HG03108 (cell line): ENCODE measurements at regions not wholly inside any gene's neighbourhood (a gene's known extent, or its start where the extent isn't known, plus 50 kb on each side); places are given as distances from the start of the nearest gene placed in this dataset.
"Not testable (repeated sequence)": the region's sequence is repeated elsewhere in the genome, so short reads cannot be mapped to it uniquely, and the experiment has no call there.

ENCODE experiments used
- ATAC-seq: cut with Tn5 transposase; IDR thresholded peaks from one replicate; pipeline ENCODE4 v1.9.1; 2021; ENCODE audit warnings: moderate library complexity; ENCODE audit not compliant: unreplicated experiment

- ATAC-seq: no peak
Observed at GRCh38 chr10:121357401-121357800, 240.8 kb downstream of the FGFR2 start.

DNA sequence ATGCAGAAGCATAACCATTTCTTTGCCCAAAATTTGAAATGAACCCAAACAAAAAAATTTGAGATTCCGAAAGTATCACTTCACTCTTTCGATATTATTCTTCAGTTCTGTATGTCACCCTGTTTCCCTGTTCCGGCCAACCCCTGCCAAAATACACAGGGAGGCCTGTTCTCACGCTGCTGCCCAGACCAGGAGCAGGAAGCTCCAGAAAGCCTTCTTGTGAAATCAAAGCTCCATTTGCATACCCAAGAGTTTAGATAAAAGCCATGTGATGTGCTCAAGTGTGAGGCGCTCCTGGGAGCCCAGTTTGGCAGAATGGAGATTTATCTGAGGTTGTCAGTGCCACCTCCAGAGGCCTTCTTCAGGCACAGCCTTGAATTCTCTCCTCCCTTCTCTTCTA is 236.2 kb downstream of the FGFR2 start:
- no peak for ATAC-seq

- ATAC-seq: no peak
Observed at GRCh38 chr10:121365566-121365965, 232.7 kb downstream of the FGFR2 start.

DNA sequence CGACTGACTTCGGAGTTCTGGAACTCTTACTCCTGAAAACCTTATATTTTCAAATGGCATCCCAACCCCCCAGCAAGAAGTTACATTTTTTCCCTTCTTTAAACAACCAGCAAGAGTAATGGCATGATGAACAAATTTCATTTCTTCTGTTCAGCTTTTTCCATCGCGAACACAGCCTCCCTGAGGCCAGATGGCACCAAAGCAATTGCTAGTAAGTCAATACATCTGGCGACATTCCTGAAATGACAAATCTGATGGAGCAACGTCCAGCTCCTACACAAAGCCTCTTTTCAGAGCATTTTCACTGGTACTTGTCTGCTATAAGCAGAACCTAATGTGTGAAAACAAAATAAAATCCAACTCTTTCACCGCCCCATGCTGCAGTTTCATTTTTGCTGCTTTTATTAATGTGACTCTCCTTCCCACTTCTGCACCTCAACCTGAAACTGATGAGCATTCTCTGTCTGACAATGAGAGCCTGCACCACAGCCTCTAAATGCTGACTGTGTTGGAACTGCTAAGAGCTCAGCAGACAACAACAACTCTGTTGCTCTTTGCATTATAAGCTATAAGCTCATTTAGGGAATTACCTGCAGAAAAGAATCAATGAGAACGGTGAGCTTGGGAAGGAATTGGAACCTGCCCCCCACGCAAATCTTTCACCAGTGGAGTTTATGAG is 229.8 kb downstream of the FGFR2 start:
- no peak for ATAC-seq

DNA sequence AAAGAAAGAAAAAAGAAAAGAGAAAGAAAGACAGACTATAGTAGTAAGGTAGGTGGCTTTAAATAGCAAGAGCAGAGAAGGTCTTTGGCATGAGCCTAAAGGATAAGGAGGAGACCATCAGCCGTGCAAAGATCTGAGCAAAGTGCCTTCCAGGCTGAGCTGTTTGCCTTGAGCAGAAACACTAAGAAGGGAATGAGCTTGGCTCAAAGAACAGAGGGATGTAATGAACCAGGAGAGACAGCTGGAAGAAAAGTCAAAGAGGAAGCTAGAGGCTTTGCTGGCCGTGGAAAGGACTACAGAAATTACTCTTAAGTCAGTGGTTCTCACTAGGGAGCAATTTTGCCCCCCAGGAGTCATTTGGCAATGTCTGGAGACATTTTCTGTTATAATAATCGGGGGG is 228.6 kb downstream of the FGFR2 start:
- ATAC-seq: no peak

DNA sequence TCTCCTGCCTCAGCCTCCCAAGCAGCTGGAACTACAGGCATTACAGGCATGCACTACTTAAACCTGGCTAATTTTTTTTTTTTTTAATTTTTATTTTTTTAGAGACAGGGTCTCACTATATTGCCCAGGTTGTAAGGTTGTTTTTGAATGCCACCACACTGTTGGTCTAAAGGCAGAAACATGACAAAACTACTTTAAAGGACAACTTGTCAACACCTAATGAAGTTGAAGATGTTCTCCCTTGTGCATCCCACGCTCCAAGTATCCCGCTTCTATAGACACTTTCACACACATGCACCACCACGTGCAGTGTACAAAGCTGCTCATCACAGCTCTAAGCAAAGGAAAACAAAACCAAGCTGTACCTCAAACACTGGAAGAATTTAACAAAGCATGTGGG is 226.4 kb downstream of the FGFR2 start:
- no peak for ATAC-seq

GRCh38 chr10:121373411-121373810 is 224.8 kb downstream of the FGFR2 start:
- ATAC-seq: no peak

DNA sequence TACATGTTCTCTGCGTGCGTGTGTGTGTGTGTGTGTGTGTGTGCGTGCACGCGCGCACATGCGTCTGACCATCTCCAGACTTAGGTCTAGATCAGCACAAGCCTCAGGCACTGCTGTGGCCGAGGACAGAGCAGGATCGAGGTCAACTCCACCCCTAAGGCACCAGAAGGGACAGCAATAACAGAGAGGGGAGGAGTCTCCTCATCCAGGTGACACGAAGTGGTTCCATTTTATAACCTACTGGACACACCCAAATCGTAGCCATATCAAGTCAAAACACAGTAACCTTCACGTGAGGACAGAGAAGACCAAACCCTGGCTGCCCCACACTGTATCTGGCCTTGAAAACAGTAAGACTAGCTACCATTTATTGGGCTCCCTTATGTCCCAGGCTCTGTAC is 224.1 kb downstream of the FGFR2 start:
- no peak for ATAC-seq

DNA sequence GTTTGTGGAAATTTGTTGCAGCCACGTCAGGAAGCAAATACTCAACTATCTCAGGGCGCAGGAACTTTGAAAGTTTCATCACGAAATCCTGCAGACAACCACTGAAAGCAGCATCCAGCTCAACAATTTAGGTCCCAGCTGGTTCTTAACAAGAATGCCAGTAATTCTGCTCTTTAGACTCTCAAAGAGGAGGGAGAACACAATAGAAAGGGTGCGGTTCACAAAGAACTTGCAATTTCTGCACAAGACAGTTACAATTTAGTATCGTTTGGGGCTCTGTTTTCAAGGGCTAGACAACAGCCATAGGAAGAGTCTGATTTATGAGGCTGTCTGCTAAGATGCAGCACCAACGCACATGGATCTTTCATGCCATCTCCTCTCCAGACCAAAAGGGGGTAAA is 223.1 kb downstream of the FGFR2 start:
- no peak for ATAC-seq

GRCh38 chr10:121378251-121378801 is 219.9 kb downstream of the FGFR2 start:
- no peak for ATAC-seq

DNA sequence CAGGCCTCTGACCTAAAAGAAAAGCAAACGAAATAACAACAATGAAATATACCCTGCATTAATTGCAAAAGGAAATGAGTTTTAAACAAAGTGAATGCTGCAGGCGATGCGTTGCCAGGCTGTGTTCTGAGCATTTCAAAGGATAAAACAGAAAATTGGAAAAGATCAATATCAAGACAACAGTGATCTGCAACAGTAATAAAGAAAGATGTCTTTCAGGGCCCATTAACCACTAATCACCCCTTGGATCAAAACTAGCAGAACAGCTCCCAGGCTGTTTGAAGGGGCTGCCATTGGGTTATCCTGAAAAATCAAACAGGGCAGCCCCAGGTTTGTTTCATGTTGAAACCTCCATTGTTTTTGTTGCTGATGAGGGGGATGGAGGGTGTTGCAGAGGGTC is 219.2 kb downstream of the FGFR2 start:
- no peak for ATAC-seq

DNA sequence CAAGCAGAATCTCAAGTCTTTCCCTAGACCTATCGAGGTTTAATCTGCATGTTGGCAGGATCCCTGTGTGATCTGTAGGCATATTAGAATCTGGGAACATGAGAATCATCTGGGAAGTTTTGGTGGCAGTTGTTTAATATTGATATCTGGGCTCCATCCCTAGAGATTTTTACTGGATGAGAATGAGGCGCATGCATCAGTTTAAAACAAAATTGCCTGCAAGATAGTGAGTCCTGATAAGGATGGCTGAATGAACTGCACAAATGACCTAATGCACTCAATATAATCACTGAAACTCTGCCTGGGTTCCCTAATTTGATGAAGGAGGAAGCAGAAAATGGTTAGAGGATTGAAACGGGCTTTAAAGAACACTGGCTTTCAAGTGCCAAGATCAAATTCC is 218.0 kb downstream of the FGFR2 start:
- no peak for ATAC-seq

DNA sequence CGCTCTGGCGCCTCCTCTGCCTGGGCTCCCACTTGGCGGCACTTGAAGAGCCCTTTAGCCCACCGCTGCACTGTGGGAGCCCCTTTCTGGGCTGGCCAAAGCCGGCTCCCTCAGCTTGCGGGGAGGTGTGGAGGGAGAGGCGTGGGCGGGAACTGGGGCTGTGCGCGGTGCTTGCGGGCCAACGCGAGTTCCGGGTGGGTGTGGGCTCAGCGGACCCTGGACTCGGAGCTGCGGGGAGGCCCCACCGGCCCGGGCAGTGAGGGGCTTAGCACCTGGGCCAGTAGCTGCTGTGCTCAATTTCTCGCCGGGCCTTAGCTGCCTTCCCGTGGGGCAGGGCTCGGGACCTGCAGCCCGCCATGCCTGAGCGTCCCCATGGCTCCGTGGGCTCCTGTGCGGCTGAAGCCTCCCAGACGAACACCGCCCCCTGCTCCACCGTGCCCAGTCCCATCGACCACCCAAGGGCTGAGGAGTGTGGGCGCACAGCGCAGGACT is 216.2 kb downstream of the FGFR2 start:
- ATAC-seq: not testable (repeated sequence)

GRCh38 chr10:121385136-121385535 is 213.1 kb downstream of the FGFR2 start:
- no peak for ATAC-seq

GRCh38 chr10:121392657-121393056 is 205.6 kb downstream of the FGFR2 start:
- ATAC-seq: no peak

DNA sequence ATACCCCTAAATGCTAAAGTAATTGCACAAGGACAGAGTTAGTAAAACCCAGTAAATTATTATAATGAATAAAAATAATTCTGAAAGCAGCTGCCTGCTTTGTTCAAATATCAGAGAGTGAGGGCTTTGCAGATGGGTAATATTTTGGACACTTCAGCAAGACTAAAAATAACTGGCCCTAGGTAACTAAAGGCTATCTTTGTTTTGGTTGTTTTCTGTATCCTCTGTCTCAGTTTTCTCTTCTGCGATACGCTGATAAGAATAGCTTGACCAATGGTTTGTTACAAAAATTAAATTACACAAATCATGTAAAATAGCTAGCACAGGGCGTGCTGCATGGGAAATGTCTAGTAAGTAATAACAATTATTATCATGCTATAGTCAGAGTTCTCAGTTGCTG is 204.7 kb downstream of the FGFR2 start:
- ATAC-seq: no peak

- ATAC-seq: not testable (repeated sequence)
Observed at GRCh38 chr10:121400507-121400906, 197.7 kb downstream of the FGFR2 start.

DNA sequence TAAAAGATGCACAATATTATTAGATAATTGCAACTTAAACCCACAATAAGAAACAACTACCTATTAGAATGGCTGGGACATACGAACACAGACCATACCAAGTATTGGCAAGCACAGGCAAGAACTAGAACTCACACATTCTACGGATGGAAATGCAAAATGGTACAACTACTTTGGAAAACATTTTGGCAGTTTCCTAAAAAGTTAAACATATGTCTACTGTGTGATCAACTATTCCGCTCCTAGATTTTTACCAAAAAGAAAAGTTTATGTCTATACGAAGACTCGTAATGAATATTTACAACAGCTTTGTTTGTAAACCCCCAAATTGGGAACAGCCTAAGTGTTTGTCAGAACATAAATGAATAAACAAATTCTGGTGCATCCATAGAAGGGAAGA is 194.7 kb downstream of the FGFR2 start:
- no peak for ATAC-seq

- no peak for ATAC-seq
Observed at GRCh38 chr10:121404611-121405010, 193.6 kb downstream of the FGFR2 start.

DNA sequence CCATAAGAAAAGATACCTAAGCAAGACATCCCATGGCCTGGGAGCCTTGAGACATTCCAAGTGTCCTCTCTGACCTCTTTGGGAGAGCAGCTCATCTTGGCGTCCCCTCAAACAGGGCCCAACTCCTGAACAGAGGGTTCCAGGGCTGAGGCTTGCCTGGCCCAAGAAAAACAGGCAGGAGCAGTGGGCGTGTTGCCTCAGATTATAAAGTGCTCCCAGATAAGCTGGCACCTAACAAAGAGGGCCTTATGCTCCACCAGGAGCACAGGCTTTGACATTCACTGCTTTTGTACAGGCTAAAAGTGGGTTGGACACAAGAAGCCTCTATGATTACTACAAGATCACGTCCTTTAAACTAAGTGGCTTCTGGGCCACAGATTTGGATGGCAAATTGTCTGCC is 193.1 kb downstream of the FGFR2 start:
- ATAC-seq: no peak

GRCh38 chr10:121405549-121405948 is 192.7 kb downstream of the FGFR2 start:
- no peak for ATAC-seq

GRCh38 chr10:121405953-121406352 is 192.3 kb downstream of the FGFR2 start:
- ATAC-seq: no peak
